Breast epithelium (tissue), 4 donors: ENCODE measurements at regions not wholly inside any gene's neighbourhood (a gene's known extent, or its start where the extent isn't known, plus 50 kb on each side); places are given as distances from the start of the nearest gene placed in this dataset.

Experiments used
- DNase-seq, 2 donors: peaks; one replicate each; pipeline ENCODE4 v3.0.0-alpha.2; 2019; ENCODE audit warnings: low spot score in 2 of 2
- H3K27ac ChIP-seq, 2 donors: fragments of 200-600 bp; sonication (generic) in 1 of 2; one replicate each; pipeline ENCODE4 v1.5.1; 2016 to 2019; ENCODE audit warnings: mild to moderate bottlenecking in 1 of 2
- H3K27me3 ChIP-seq, 2 donors: fragments of 200-600 bp; sonication (generic) in 1 of 2; one replicate each; pipeline versions ENCODE4 v1.5.1 to v1.6.0; 2017 to 2019; ENCODE audit warnings: control low read depth in 1 of 2, mild to moderate bottlenecking in 1 of 2
- H3K36me3 ChIP-seq: fragments of 200-600 bp; one replicate; pipeline ENCODE4 v1.5.1; 2019
- H3K4me1 ChIP-seq, 2 donors: fragments of 200-600 bp; sonication (generic); one replicate each; pipeline ENCODE4 v1.5.1; 2016 to 2019; ENCODE audit warnings: control low read depth in 1 of 2
- H3K4me3 ChIP-seq, 3 donors: fragments of 200-600 bp; sonication (generic); 1 replicate in 2 of 3; 2 replicates in 1 of 3; pipeline ENCODE4 v1.5.1; 2016 to 2019; ENCODE audit warnings: mild to moderate bottlenecking in 3 of 3, moderate library complexity in 2 of 3
- H3K9me3 ChIP-seq, 2 donors: fragments of 200-600 bp; sonication (generic) in 1 of 2; one replicate each; pipeline ENCODE4 v1.5.1; 2016 to 2019; ENCODE audit warnings: control low read depth in 1 of 2
- CTCF ChIP-seq, 3 donors: fragments of 450-650 bp; IDR thresholded peaks; one replicate each; pipeline ENCODE4 v1.5.1; 2016 to 2017; ENCODE audit warnings: antibody characterized with exemption in 3 of 3, mild to moderate bottlenecking in 3 of 3, moderate library complexity in 3 of 3
- POLR2A ChIP-seq: fragments of 450-650 bp; IDR thresholded peaks from one replicate; pipeline ENCODE4 v1.6.1; 2016; ENCODE audit warnings: antibody characterized with exemption, mild to moderate bottlenecking, moderate library complexity
- POLR2AphosphoS5 ChIP-seq, 3 donors: sonication (generic); formaldehyde crosslinking; IDR thresholded peaks; one replicate each; pipeline ENCODE4 v1.6.1; 2017; ENCODE audit warnings: antibody characterized with exemption in 3 of 3
- intact Hi-C: fragments of 100-400 bp; cut with DNase I; formaldehyde crosslinking; loops from one replicate; pipeline ENCODE4 v1.15.1; 2023; ENCODE audit warnings: low total_unique reads

- Histone ChIP-seq H3K9me3 (no peaks in the 10 kb centered on the region), H3K4me1 (no peaks in the 10 kb centered on the region), H3K27me3 (no peaks in the 10 kb centered on the region), H3K36me3 (no peaks in the 10 kb centered on the region), H3K27ac (no peak overlapping the region), H3K4me3 (no peak overlapping the region)
- no peak for DNase-seq
- TF ChIP-seq POLR2AphosphoS5 (IDR thresholded peaks at IDR 0.05) (no peak), POLR2A (no peak), CTCF (IDR thresholded peaks at IDR 0.05) (no peak)
- intact Hi-C loops, result no loop called here
These were observed 1748.7 kb downstream of the EFNA5 start for GRCh38 chr5:105922080-105922479.

GRCh38 chr5:105917189-105917588, 1753.5 kb downstream of the EFNA5 start:
- H3K27ac ChIP-seq, result no peak overlapping the region
- H3K4me3 ChIP-seq, result no peak overlapping the region
- H3K27me3 ChIP-seq, result no peaks in the 10 kb centered on the region
- H3K36me3 ChIP-seq, result no peaks in the 10 kb centered on the region
- H3K4me1 ChIP-seq, result no peaks in the 10 kb centered on the region
- intact Hi-C loops, result no loop called here
- no peaks in the 10 kb centered on the region for H3K9me3 ChIP-seq
- DNase-seq, result no peak
- no peak for TF ChIP-seq POLR2A
- no peak for TF ChIP-seq POLR2AphosphoS5 (IDR thresholded peaks at IDR 0.05)
- no peak for TF ChIP-seq CTCF (IDR thresholded peaks at IDR 0.05)

GRCh38 chr5:105907016-105907415, 1763.7 kb downstream of the EFNA5 start:
- no peaks in the 10 kb centered on the region for H3K4me1 ChIP-seq
- no peak for DNase-seq
- H3K4me3 ChIP-seq, result no peak overlapping the region
- no peak overlapping the region for H3K27ac ChIP-seq
- no peaks in the 10 kb centered on the region for H3K36me3 ChIP-seq
- H3K9me3 ChIP-seq, result no peaks in the 10 kb centered on the region
- intact Hi-C loops, result no loop called here
- no peak for TF ChIP-seq POLR2A
- TF ChIP-seq CTCF (IDR thresholded peaks at IDR 0.05), result no peak
- TF ChIP-seq POLR2AphosphoS5 (IDR thresholded peaks at IDR 0.05), result no peak
- no peaks in the 10 kb centered on the region for H3K27me3 ChIP-seq

DNA sequence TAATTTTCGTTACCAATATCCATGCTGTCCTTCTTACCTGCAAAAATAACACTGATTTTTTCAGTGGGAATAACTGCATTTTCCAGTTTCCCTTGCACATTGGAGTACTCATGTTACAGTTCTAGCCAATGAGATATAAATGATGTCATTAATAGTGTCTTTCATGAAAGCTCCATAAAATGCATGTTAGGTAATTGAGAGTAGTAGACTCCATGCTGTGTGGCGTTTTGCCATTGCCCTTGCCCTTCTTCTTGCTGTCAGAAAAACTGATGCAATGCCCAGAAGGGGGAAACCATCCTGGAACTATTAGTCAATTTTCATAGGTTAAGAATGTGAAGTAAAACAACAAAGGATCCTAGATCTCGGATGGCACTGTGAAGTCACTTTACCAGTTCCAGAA, 1765.3 kb downstream of the EFNA5 start:
- Histone ChIP-seq H3K4me1 (no peaks in the 10 kb centered on the region), H3K27me3 (no peaks in the 10 kb centered on the region), H3K36me3 (no peaks in the 10 kb centered on the region), H3K4me3 (no peak overlapping the region), H3K27ac (no peak overlapping the region), H3K9me3 (no peaks in the 10 kb centered on the region)
- intact Hi-C loops, result no loop called here
- TF ChIP-seq POLR2A (no peak), POLR2AphosphoS5 (IDR thresholded peaks at IDR 0.05) (no peak), CTCF (IDR thresholded peaks at IDR 0.05) (no peak)
- no peak for DNase-seq

GRCh38 chr5:105903069-105903468, 1767.7 kb downstream of the EFNA5 start:
- no peaks in the 10 kb centered on the region for H3K27me3 ChIP-seq
- H3K4me1 ChIP-seq, result no peaks in the 10 kb centered on the region
- intact Hi-C loops, result no loop called here
- DNase-seq, result no peak
- H3K36me3 ChIP-seq, result no peaks in the 10 kb centered on the region
- no peak overlapping the region for H3K27ac ChIP-seq
- H3K9me3 ChIP-seq, result no peaks in the 10 kb centered on the region
- H3K4me3 ChIP-seq, result no peak overlapping the region
- TF ChIP-seq POLR2AphosphoS5 (IDR thresholded peaks at IDR 0.05), result no peak
- TF ChIP-seq POLR2A, result no peak
- TF ChIP-seq CTCF (IDR thresholded peaks at IDR 0.05), result no peak
